ENCODE measurements at regions not wholly inside any gene's neighbourhood (a gene's known extent, or its start where the extent isn't known, plus 50 kb on each side); places are given as distances from the start of the nearest gene placed in this dataset.

- no peak for TF ChIP-seq POLR2AphosphoS5 (IDR thresholded peaks at IDR 0.05; ENCODE audit: low read depth, low read length)
- TF ChIP-seq TAF1 (IDR thresholded peaks at IDR 0.05; ENCODE audit: low read depth, low read length), result no peak
- TF ChIP-seq POLR2A (IDR thresholded peaks at IDR 0.05; ENCODE audit: low read depth, low read length), result no peak
- TF ChIP-seq PAX5 (IDR thresholded peaks at IDR 0.05; ENCODE audit: insufficient read depth, low read length, severe bottlenecking), result no peak
- no peak for TF ChIP-seq POU2F2 (IDR thresholded peaks at IDR 0.05; ENCODE audit: low read depth, low read length)
- no peak for TF ChIP-seq SPI1 (IDR thresholded peaks at IDR 0.05; ENCODE audit: low read depth, low read length)
- FAIRE-seq, result no peak
- no peak for DNase-seq (ENCODE audit: insufficient read length, low spot score)
Measured at GRCh38 chr12:19794116-19794515, 354.8 kb downstream of the AEBP2 start.

- TF ChIP-seq POLR2AphosphoS5 (IDR thresholded peaks at IDR 0.05; ENCODE audit: low read depth, low read length) (no peak), PAX5 (IDR thresholded peaks at IDR 0.05; ENCODE audit: insufficient read depth, low read length, severe bottlenecking) (no peak), POLR2A (IDR thresholded peaks at IDR 0.05; ENCODE audit: low read depth, low read length) (no peak), TAF1 (IDR thresholded peaks at IDR 0.05; ENCODE audit: low read depth, low read length) (no peak), POU2F2 (IDR thresholded peaks at IDR 0.05; ENCODE audit: low read depth, low read length) (no peak), SPI1 (IDR thresholded peaks at IDR 0.05; ENCODE audit: low read depth, low read length) (no peak)
- FAIRE-seq, result no peak
Measured at GRCh38 chr12:19799216-19799615, 359.9 kb downstream of the AEBP2 start.

GRCh38 chr12:19799895-19800602 is 360.8 kb downstream of the AEBP2 start:
- no peak for FAIRE-seq
- TF ChIP-seq POU2F2 (IDR thresholded peaks at IDR 0.05; ENCODE audit: low read depth, low read length), result no peak
- no peak for TF ChIP-seq PAX5 (IDR thresholded peaks at IDR 0.05; ENCODE audit: insufficient read depth, low read length, severe bottlenecking)
- TF ChIP-seq POLR2A (IDR thresholded peaks at IDR 0.05; ENCODE audit: low read depth, low read length), result no peak
- TF ChIP-seq TAF1 (IDR thresholded peaks at IDR 0.05; ENCODE audit: low read depth, low read length), result no peak
- no peak for TF ChIP-seq SPI1 (IDR thresholded peaks at IDR 0.05; ENCODE audit: low read depth, low read length)
- no peak for TF ChIP-seq POLR2AphosphoS5 (IDR thresholded peaks at IDR 0.05; ENCODE audit: low read depth, low read length)

More at GRCh38 chr12:19799216-19799615, 359.9 kb downstream of the AEBP2 start:
- no peak for DNase-seq (ENCODE audit: insufficient read length, low spot score)

GRCh38 chr12:19800884-19801283 is 361.6 kb downstream of the AEBP2 start:
- DNase-seq (ENCODE audit: insufficient read length, low spot score) (no peak), FAIRE-seq (no peak)
- TF ChIP-seq SPI1 (IDR thresholded peaks at IDR 0.05; ENCODE audit: low read depth, low read length) (0 out of 2 replicates have a peak, but pooled peaks have one; percentile 5), POU2F2 (IDR thresholded peaks at IDR 0.05; ENCODE audit: low read depth, low read length) (no peak), POLR2AphosphoS5 (IDR thresholded peaks at IDR 0.05; ENCODE audit: low read depth, low read length) (no peak), TAF1 (IDR thresholded peaks at IDR 0.05; ENCODE audit: low read depth, low read length) (no peak)

More at GRCh38 chr12:19799895-19800602, 360.8 kb downstream of the AEBP2 start:
- DNase-seq (ENCODE audit: insufficient read length, low spot score), result no peak

GRCh38 chr12:19801941-19802340 is 362.6 kb downstream of the AEBP2 start:
- FAIRE-seq, result no peak
- no peak for DNase-seq (ENCODE audit: insufficient read length, low spot score)
- TF ChIP-seq POLR2AphosphoS5 (IDR thresholded peaks at IDR 0.05; ENCODE audit: low read depth, low read length) (no peak), PAX5 (IDR thresholded peaks at IDR 0.05; ENCODE audit: insufficient read depth, low read length, severe bottlenecking) (no peak), SPI1 (IDR thresholded peaks at IDR 0.05; ENCODE audit: low read depth, low read length) (no peak), POLR2A (IDR thresholded peaks at IDR 0.05; ENCODE audit: low read depth, low read length) (no peak), TAF1 (IDR thresholded peaks at IDR 0.05; ENCODE audit: low read depth, low read length) (no peak), POU2F2 (IDR thresholded peaks at IDR 0.05; ENCODE audit: low read depth, low read length) (no peak)

- FAIRE-seq, result no peak
- no peak for DNase-seq (ENCODE audit: insufficient read length, low spot score)
- TF ChIP-seq TAF1 (IDR thresholded peaks at IDR 0.05; ENCODE audit: low read depth, low read length) (no peak), PAX5 (IDR thresholded peaks at IDR 0.05; ENCODE audit: insufficient read depth, low read length, severe bottlenecking) (no peak), POLR2AphosphoS5 (IDR thresholded peaks at IDR 0.05; ENCODE audit: low read depth, low read length) (no peak), SPI1 (IDR thresholded peaks at IDR 0.05; ENCODE audit: low read depth, low read length) (no peak), POU2F2 (IDR thresholded peaks at IDR 0.05; ENCODE audit: low read depth, low read length) (no peak), POLR2A (IDR thresholded peaks at IDR 0.05; ENCODE audit: low read depth, low read length) (no peak)
Measured at GRCh38 chr12:19802915-19803314, 363.6 kb downstream of the AEBP2 start.

- FAIRE-seq (no peak), DNase-seq (ENCODE audit: insufficient read length, low spot score) (no peak)
- TF ChIP-seq TAF1 (IDR thresholded peaks at IDR 0.05; ENCODE audit: low read depth, low read length), result no peak
- TF ChIP-seq PAX5 (IDR thresholded peaks at IDR 0.05; ENCODE audit: insufficient read depth, low read length, severe bottlenecking), result no peak
- TF ChIP-seq POU2F2 (IDR thresholded peaks at IDR 0.05; ENCODE audit: low read depth, low read length), result no peak
- TF ChIP-seq POLR2AphosphoS5 (IDR thresholded peaks at IDR 0.05; ENCODE audit: low read depth, low read length), result no peak
Measured at GRCh38 chr12:19804737-19805136, 365.4 kb downstream of the AEBP2 start.

GRCh38 chr12:19808371-19808770 is 369.1 kb downstream of the AEBP2 start:
- FAIRE-seq (no peak), DNase-seq (ENCODE audit: insufficient read length, low spot score) (no peak)
- TF ChIP-seq SPI1 (IDR thresholded peaks at IDR 0.05; ENCODE audit: low read depth, low read length) (no peak), POLR2A (IDR thresholded peaks at IDR 0.05; ENCODE audit: low read depth, low read length) (no peak), POU2F2 (IDR thresholded peaks at IDR 0.05; ENCODE audit: low read depth, low read length) (no peak), PAX5 (IDR thresholded peaks at IDR 0.05; ENCODE audit: insufficient read depth, low read length, severe bottlenecking) (no peak)

GRCh38 chr12:19810213-19810612 is 370.9 kb downstream of the AEBP2 start:
- TF ChIP-seq POU2F2 (IDR thresholded peaks at IDR 0.05; ENCODE audit: low read depth, low read length) (no peak), PAX5 (IDR thresholded peaks at IDR 0.05; ENCODE audit: insufficient read depth, low read length, severe bottlenecking) (no peak)
- FAIRE-seq, result no peak
- DNase-seq (ENCODE audit: insufficient read length, low spot score), result no peak

- FAIRE-seq (no peak), DNase-seq (ENCODE audit: insufficient read length, low spot score) (no peak)
- TF ChIP-seq POLR2A (IDR thresholded peaks at IDR 0.05; ENCODE audit: low read depth, low read length), result no peak
- no peak for TF ChIP-seq POU2F2 (IDR thresholded peaks at IDR 0.05; ENCODE audit: low read depth, low read length)
- no peak for TF ChIP-seq TAF1 (IDR thresholded peaks at IDR 0.05; ENCODE audit: low read depth, low read length)
- no peak for TF ChIP-seq SPI1 (IDR thresholded peaks at IDR 0.05; ENCODE audit: low read depth, low read length)
- no peak for TF ChIP-seq PAX5 (IDR thresholded peaks at IDR 0.05; ENCODE audit: insufficient read depth, low read length, severe bottlenecking)
- TF ChIP-seq POLR2AphosphoS5 (IDR thresholded peaks at IDR 0.05; ENCODE audit: low read depth, low read length), result no peak
Measured at GRCh38 chr12:19811922-19812321, 372.6 kb downstream of the AEBP2 start.

All from GM12891 (cell line).